ENCODE measurements at regions not wholly inside any gene's neighbourhood (a gene's known extent, or its start where the extent isn't known, plus 50 kb on each side); places are given as distances from the start of the nearest gene placed in this dataset.
A peak's percentile ranks its signal among the peaks of the same experiment; 100 is the strongest.
"Not testable (repeated sequence)": the region's sequence is repeated elsewhere in the genome, so short reads cannot be mapped to it uniquely, and the experiment has no call there.

DNA sequence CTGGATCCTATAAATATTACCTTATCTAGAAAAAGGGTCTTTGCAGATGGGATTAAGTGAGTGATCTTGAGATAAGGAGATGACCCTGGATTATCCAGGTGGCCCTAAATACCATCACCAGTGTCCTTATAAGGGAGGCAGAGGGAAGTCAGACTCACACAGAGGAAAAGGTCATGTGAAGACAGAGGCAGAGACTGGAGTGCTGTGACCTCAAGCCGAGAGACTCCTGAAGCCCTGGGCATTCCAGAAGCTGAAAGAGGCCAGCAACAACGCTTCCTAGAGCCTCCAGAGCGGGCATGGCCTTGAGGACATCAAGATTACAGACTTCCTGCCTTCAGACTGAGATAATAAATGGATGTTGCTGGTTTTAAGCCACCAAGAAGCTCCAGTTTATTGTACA lies 118.8 kb downstream of the ATPSCKMT start:
- no peak for DNase-seq (ENCODE audit: low read depth)

DNA sequence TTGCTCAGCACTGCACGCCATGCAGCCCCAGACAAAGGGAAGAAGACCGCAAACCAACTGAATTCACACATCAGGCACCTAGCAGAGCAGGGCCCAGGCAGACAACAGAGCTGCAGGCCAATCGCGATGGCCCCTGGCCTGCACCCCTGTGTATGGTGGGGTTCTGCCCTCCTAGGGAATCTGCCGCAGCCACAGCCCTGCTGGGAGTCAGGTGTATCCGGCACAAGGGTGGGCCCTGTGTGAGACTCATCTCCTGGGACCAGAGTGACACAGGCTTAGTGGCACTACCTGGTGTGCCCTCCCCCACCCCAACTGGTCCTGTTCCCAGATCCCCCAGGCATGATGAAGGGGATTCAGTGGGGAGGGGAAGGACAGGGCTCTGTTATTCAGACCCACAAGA lies 122.8 kb downstream of the ATPSCKMT start:
- no peak for DNase-seq (ENCODE audit: low read depth)

DNA sequence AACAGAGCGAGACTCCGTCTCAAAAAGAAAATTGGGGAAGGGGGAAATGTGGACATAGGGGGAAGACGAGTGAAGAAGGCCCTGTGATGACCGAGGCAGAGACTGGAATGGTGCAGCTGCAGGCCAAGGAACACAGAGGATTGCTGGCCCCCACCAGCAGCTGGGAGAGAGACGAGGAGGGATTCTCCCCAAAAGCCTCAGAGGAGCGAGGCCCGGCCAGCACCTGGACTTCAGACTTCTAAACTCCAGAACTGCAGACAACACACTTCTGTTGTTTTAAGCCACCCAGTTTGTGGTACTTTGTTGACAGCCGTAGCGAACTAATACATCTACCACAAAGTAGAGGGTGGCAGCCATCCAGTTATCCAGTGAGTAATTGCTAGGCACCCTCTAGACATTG lies 124.6 kb downstream of the ATPSCKMT start:
- DNase-seq (ENCODE audit: low read depth): no peak

DNA sequence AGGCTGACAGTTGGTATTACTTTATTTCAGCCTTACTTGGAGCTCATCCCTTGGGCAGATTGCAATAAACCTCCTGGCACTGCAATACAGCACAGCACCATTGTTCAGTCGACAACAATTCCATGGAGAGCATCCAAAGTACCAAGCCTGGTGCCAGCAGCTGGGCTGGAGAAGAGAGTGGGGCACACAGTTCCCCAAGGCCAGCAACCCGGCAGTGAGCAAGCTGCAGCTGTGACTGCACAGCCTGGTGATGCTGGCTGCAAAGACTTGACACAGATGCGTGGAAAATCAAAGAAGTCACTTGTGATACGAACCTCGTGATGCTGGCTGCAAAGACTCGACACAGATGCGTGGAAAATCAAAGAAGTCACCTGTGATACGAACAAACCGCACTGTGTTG lies 125.4 kb downstream of the ATPSCKMT start:
- DNase-seq (ENCODE audit: low read depth): peak; percentile 24

DNA sequence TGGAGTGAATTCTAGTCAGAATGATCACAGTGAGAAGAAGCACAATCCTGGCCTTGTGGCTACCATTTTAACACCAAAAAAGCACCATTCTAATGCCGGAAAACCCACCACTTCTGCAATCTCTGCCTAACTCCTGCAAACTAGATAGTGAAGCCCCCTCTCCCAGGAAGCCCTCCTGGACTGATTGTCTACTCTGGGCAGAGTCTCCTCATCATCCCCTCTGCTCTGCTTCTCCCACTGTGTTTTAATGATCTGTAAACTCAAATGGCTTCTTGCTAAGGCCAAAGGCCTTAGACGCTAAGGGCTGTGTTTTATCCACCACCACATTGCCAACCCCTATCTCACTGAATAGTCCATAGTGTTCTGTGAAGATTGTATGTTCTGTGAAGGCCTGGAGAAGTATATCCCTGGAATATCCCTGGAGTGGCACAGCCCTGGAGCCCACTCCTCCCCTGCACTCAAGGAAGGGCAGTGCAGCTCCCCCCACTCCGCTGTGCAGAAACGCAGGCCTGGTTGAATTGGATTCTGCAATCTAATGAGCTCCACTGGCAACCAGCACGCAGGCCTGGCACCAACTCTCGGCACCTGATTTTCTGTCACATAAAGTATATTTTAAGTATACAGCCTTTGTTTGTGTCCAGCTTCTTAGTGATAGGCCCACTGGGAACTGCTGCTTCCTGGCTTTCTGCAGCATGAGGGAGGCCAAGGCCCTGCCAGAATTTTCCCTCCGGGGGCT lies 126.3 kb downstream of the ATPSCKMT start:
- no peak for DNase-seq (ENCODE audit: low read depth)

DNA sequence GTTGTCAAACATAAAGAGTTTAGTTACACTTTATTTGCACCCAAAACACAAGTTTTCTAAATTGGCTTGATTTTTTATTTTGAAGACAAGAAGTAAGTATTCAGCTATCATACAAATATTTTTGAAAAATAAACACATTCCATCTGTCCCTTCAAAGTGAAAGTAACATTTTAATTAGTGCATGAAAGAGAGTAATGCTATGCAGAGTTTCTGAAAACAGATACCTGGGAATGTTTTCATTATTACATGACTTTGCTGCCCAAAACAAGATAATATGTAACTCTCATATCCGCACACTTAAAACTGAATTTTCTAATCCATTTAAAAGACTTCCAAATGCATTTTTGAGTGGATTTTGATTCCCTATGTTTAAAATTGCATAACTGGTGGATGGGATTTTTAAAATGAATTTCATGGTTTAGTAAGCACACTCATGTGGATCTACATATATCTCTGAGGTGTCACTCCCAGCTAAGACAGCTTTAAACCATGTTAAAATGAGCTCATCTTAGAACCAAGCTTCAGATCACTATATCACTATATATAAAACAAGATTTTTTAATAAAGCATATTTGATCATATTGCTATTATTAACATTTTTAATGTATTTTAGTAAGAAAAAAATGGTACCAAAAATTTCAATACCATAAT lies 127.5 kb downstream of the ATPSCKMT start:
- DNase-seq (ENCODE audit: low read depth): no peak

DNA sequence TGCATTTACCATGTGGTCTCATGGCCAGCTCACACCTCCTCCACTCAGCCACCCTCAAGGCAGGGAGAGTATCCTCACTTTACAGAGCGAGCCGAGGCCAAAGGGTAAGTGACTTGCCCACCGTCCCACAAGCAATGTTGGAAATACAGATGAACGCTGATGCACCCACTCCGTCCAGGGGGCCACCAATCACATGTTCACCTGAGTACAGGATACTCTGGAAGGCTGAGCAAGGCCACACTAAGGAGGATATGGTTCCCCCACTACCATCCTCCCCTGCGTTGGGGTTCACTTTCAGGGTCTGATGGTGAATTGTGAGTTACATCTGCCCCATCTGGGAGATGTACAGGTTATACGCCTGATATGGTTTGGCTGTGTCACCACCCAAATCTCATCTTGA lies 128.8 kb downstream of the ATPSCKMT start:
- DNase-seq (ENCODE audit: low read depth): no peak

DNA sequence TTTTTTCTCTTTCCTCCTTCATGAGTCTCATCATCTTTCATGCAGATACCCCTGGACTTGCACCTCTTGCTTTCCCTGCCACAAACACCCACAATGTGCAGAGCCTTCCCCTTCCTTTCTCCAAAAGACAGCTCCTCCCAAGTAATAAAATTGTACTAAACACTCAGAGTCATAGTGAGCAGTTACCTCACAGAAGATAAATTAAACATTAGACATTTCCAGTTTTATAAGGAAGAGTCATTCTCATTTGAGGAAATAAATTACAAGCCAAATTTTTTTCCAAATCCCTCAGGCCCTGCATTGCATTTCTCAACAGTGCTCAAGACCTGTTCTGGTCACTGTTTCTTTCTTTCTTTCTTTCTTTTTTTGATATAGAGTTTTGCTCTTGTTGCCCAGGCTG lies 131.5 kb downstream of the ATPSCKMT start:
- no peak for DNase-seq (ENCODE audit: low read depth)

DNA sequence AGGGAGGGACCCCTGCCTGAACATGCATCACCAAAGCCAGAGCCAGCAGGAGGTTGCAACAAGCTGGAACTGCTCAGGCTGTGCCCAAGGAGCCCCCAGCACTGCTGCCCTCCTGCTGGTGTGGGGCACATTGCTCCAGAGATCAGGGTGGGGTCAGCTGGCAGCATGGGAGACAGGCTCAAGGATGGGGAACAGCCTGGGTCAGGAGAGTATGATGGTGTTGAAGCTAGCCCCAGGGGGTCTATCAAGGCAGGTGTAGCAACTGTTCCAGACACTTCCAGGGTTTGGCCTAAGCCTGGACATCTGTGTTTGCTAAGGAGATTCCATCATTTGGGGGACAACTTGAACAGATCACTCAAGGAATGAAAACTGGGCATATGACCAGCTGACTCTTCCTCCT lies 133.1 kb downstream of the ATPSCKMT start:
- DNase-seq (ENCODE audit: low read depth): no peak

DNA sequence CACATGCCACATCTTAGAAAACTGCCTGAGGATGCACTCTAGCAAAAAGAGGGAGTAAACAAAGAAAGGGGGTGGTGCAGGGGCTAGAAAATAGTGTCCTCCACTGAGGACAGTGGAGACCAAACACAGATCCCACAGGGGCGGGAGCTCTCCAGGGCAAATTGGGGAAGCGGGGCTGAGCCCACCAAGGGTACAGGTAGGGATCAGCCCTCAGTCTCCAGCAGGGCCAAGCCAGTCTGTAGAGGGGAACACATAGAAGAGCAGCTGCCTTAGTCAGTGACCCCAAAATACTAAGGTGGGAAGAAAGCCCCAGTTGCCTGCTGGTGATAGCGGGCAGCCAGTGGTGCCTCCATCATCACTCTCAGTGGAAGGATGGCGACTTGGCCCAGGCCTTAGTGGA lies 134.0 kb downstream of the ATPSCKMT start:
- no peak for DNase-seq (ENCODE audit: low read depth)

DNA sequence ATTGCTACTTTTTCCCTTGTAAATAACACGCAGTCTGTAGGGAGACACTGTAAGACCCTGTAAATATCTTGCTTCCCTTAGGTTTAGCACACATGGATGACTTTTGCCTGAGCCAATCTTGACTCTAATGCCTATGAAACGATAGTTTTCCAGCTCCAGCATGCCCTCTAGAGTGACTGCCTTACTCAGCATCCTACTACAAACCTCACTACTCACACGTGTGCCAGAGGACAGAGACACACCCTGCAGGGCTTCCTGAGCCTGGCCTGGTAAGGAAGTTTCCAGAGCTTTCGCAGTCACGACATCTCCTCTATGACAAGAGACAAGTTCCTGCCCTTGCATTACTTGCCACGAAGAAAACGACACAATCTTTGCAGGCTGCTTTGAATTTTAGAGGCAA lies 138.1 kb downstream of the ATPSCKMT start:
- DNase-seq (ENCODE audit: low read depth): peak; percentile 41

DNA sequence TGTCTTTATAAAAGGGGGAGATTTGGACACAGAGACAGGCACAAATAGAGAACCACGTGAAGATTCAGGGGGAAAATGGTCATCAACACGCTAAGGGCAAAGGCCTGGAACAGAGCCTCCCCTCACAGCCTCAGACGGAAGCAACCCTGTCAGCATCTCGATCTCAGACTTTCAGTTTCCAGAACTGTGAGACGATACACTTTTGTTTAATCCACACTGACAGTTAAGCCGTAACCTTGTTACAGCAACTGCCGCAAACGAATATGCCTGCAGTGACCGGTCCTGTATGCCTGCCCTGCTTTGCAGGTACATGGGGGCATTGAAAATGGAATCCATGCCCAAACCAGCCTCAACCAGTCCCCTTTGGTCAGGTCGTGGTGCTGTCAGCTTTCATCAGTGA lies 139.5 kb downstream of the ATPSCKMT start:
- no peak for DNase-seq (ENCODE audit: low read depth)

DNA sequence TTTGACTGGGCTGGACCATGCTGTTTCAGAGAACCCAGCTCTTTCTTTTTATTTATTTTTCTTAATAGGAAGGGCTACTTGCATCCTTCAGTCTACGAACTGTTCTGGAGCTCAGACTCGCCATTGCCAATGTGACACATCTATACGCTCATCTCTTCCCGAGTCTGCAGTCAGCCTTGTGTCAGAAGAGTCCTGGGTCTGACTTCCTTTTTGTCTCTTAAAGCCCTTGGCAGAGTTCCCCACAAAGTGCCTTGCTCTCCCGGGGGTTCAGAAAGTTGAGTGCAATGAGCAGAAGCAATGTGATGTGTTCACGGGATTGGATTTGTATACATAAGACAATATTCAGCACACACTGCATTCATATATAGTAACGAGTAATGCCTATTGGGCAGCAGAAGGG lies 140.4 kb downstream of the ATPSCKMT start:
- DNase-seq (ENCODE audit: low read depth): no peak

DNA sequence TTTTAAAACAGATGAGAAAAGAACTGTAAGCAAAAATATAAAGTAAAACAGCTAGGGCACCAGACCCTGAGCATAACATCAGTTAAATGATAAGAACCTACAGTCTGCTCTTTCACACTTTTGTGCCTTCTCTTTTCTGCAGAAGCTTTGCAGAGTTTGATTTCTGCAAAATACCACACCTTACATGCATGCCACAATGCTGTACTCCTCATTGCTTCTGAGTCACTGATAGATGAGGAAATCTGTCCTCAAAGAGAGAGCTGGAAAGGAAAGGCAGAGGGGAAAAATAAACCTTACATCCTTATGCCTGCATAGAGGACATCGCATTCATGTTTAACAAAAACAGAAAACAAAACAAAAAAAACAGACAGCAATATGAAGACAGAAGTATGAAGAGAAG lies 142.9 kb downstream of the ATPSCKMT start:
- no peak for DNase-seq (ENCODE audit: low read depth)

DNA sequence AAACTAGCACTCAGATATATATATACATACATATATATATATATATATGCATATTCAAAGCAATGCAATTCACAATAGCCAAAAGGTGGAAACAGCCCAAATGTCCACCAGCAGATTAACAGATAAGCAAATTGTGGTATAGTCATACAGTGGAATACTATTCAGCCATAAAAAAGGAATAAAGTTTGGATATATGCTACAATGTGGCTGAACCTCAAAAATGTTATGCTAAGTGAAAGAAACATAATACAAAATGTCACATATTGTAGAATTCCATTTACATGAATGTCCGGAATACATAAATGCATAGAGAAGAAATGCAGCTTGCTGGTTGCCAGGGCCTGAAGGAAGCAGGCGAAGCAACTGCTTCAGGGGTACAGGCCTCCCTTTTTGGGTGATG lies 143.4 kb downstream of the ATPSCKMT start:
- DNase-seq (ENCODE audit: low read depth): no peak

DNA sequence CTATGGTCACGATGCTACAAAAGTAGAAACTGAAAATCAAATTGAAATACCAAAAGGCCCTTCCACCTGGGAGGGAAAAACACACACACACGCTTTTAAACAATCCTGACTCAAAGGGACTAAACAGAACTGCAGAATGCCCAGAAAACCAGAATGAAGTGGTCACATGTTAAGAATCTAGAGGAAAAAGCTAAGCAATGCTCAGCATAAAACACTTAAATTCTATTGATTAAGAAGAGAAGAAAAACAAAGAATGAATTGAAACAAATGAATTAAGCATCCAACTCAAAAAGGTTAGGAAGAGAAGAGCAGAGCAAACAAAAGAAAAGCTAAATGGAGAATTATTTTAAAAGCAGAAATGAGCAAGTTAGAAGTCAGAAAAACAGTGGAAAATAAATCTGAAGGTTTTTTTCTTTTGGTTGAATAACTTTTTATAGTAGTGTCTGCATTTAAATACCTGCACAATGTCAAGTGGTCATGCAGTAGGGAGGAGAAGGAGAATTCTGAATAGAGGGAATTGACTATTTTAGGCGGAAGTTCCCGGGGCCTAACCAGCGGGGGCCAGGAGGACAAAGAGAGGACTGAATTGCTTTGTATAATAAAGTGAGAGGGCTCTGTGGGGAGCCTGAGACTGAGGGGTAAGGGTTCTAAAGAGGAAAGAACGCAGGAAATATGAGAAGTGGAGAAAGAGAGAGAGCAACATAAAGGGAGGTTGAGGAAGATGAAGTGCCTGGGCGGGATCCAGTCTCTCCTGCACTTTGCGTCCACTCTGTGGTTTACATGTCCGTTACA lies 146.8 kb downstream of the ATPSCKMT start:
- DNase-seq (ENCODE audit: low read depth): no peak

DNA sequence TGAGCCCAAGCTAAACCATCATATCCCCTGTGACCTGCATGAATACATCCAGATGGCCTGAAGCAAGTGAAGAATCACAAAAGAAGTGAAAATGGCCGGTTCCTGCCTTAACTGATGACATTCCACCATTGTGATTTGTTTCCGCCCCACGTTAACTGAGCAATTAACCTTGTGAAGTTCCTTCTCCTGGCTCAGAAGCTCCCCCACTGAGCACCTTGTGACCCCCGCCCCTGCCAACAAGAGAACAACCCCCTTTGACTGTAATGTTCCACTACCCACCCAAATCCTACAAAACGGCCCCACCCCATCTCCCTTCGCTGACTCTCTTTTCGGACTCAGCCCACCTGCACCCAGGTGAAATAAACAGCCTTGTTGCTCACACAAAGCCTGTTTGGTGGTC lies 147.5 kb downstream of the ATPSCKMT start:
- DNase-seq (ENCODE audit: low read depth): not testable (repeated sequence)

DNA sequence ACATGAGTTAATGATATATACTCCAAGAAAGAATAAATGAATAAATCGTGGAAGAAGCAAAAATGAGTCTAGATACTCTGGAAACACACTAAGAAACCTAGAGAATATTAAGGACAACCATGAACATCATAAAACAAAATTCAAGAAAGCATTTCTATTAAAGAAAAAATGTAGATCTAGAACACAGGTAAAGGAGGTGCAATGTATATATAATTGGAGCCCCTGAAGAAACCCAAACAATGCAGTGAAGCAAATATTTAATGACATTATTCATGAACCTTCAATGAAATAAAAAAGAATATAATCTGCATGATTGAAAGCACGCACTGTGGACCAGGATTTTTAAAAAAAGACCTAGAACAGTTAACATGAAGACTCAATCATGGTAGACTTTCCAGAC lies 150.1 kb downstream of the ATPSCKMT start:
- no peak for DNase-seq (ENCODE audit: low read depth)

DNA sequence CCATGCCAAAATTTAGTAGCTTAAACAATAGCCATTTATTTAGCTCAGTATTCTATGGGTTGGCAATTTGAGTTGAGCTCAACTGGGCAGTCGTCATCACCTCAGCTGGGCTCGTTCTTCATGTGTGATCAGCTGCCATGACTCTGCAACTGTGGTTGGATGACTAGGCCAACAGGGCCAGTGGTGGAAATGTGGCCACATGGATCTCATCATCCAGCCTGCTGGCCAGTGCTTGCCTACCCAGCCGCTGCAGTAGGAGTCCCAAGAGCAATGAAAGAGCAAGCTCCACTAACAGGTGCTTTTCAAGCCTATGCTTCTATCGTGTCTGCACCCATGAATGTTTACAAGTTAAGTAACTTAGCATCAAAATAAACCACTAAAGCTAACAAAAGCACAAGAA lies 158.0 kb downstream of the ATPSCKMT start:
- DNase-seq (ENCODE audit: low read depth): peak; percentile 85

DNA sequence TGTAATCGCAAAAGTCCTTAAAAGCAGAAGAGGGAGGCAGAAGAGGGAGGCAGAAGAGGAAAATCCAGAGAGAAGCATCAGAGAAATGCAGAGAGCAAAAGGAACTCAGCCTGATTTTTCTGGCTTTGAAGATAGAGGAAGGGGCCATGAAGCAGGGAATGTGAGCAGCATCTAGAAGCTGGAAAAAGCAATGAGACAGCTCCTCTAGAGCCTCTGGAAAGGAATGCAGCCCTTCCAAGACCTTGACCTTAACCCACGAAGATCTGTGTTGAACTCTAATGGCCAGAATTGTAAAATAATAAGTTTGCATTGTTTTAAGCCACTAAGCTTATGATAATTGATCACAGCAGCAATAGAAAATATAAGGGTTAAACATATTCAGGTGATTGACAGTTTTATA lies 159.6 kb downstream of the ATPSCKMT start:
- DNase-seq (ENCODE audit: low read depth): no peak

DNA sequence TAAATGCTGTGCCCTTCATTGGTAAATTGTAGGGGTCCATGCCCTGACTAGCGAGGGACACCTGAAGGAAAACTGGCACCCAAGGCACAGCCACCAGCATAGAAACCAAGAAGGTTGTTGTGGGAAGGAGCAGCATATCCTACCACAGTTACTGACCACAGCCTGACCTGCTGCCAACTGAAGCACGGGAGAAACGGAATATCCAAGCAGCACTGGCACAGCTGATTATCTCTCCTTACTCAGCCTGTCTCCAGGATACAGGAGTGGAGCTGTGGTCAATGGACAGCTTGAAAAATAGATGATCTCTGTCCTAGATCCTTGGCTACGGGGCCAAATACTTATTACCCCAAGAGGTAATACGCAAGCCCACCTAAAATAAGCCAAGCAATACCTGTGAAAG lies 164.5 kb downstream of the ATPSCKMT start:
- peak; percentile 69 for DNase-seq (ENCODE audit: low read depth)

DNA sequence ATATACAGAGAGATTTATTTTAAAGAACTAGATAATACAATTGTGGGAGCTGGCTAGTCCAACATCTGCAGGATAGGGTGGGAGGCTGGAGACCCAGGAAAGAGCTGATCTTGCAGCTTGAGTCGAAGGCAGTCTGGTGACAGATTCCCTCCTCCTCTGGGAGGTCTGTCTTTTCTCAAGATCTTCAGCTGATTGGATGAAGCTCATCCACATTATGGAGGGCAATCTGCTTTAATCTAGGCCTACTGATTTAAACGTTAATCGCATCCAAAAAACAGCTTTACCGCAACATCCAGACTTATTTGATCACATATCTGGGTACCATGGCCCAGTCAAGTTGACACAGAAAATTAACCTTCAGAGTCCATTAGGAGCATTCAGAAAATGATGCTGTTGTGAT lies 168.1 kb downstream of the ATPSCKMT start:
- no peak for DNase-seq (ENCODE audit: low read depth)
